H9 (cell line): ENCODE measurements at regions not wholly inside any gene's neighbourhood (a gene's known extent, or its start where the extent isn't known, plus 50 kb on each side); places are given as distances from the start of the nearest gene placed in this dataset.

ENCODE experiments used
- DNase-seq: peaks from one replicate; pipeline ENCODE4 v3.0.0-alpha.2; 2017
- H2AFZ ChIP-seq: one replicate; pipeline ENCODE4 v1.6.1; 2013; ENCODE audit warnings: mild to moderate bottlenecking, low read length, control low read depth, moderate library complexity
- H2AK5ac ChIP-seq: 2 replicates; pipeline ENCODE4 v1.6.1; 2013; ENCODE audit warnings: low read length, control low read depth, mixed read lengths; ENCODE audit not compliant: insufficient read length
- H2BK120ac ChIP-seq: one replicate; pipeline ENCODE4 v1.6.1; 2013; ENCODE audit warnings: low read depth, mild to moderate bottlenecking, low read length, control low read depth, inconsistent platforms; ENCODE audit not compliant: poor library complexity, severe bottlenecking
- H2BK12ac ChIP-seq: 2 replicates; pipeline ENCODE4 v1.6.1; 2013; ENCODE audit warnings: low read length, control low read depth, mixed read lengths, low read depth; ENCODE audit not compliant: insufficient read length
- H2BK15ac ChIP-seq: 2 replicates; pipeline ENCODE4 v1.6.1; 2013; ENCODE audit warnings: low read depth, low read length, control low read depth
- H2BK20ac ChIP-seq: one replicate; pipeline ENCODE4 v1.6.1; 2013; ENCODE audit warnings: low read depth, mild to moderate bottlenecking, low read length, control low read depth, inconsistent platforms; ENCODE audit not compliant: poor library complexity, severe bottlenecking
- H2BK5ac ChIP-seq: 2 replicates; pipeline ENCODE4 v1.6.1; 2013; ENCODE audit warnings: low read length, control low read depth, mixed read lengths; ENCODE audit not compliant: insufficient read length
- H3K14ac ChIP-seq: 2 replicates; pipeline ENCODE4 v1.6.1; 2013; ENCODE audit warnings: low read length, control low read depth; ENCODE audit not compliant: insufficient read depth
- H3K18ac ChIP-seq: 2 replicates; pipeline ENCODE4 v1.6.1; 2013; ENCODE audit warnings: low read depth, mild to moderate bottlenecking, mixed read lengths, low read length, control low read depth; ENCODE audit not compliant: insufficient read length
- H3K23ac ChIP-seq: 2 replicates; pipeline ENCODE4 v1.6.1; 2013; ENCODE audit warnings: low read length, control low read depth, mixed read lengths, low read depth; ENCODE audit not compliant: insufficient read length
- H3K23me2 ChIP-seq: 2 replicates; pipeline ENCODE4 v1.6.1; 2013; ENCODE audit warnings: low read depth, mild to moderate bottlenecking, mixed read lengths, low read length, control low read depth; ENCODE audit not compliant: insufficient read length, poor library complexity, severe bottlenecking
- H3K27ac ChIP-seq: 2 replicates; pipeline ENCODE4 v1.5.1; 2013; ENCODE audit warnings: low read length, control low read depth, mixed read lengths, low read depth; ENCODE audit not compliant: insufficient read length
- H3K27me3 ChIP-seq: 2 replicates; pipeline ENCODE4 v1.6.1; 2013; ENCODE audit warnings: low read length, control low read depth, inconsistent platforms; ENCODE audit not compliant: insufficient read depth
- H3K4ac ChIP-seq: 2 replicates; pipeline ENCODE4 v1.6.1; 2013; ENCODE audit warnings: low read depth, mild to moderate bottlenecking, control low read depth, inconsistent platforms, low read length, moderate library complexity
- H3K4me1 ChIP-seq: 2 replicates; pipeline ENCODE4 v1.6.1; 2013; ENCODE audit warnings: low read length, control low read depth, inconsistent platforms; ENCODE audit not compliant: insufficient read depth
- H3K4me2 ChIP-seq: 2 replicates; pipeline ENCODE4 v1.6.1; 2013; ENCODE audit warnings: low read length, control low read depth, mixed read lengths; ENCODE audit not compliant: insufficient read length, insufficient read depth
- H3K56ac ChIP-seq: 2 replicates; pipeline ENCODE4 v1.6.1; 2013; ENCODE audit warnings: low read depth, mild to moderate bottlenecking, mixed read lengths, low read length, control low read depth; ENCODE audit not compliant: insufficient read length
- H3K79me1 ChIP-seq: 2 replicates; pipeline ENCODE4 v1.6.1; 2013; ENCODE audit warnings: low read depth, mild to moderate bottlenecking, moderate library complexity, low read length, control low read depth, inconsistent platforms; ENCODE audit not compliant: insufficient read depth, poor library complexity, severe bottlenecking
- H3K79me2 ChIP-seq: 2 replicates; pipeline ENCODE4 v1.6.1; 2013; ENCODE audit warnings: low read length, control low read depth, inconsistent platforms; ENCODE audit not compliant: insufficient read depth
- H3K9ac ChIP-seq: 2 replicates; pipeline ENCODE4 v1.6.1; 2013; ENCODE audit warnings: low read length, control low read depth, mixed read lengths; ENCODE audit not compliant: insufficient read length; ENCODE audit errors: extremely low read depth
- H3K9me3 ChIP-seq: one replicate; pipeline ENCODE4 v1.6.1; 2013; ENCODE audit warnings: low read depth, low read length, inconsistent platforms; ENCODE audit not compliant: control insufficient read depth
- H3T11ph ChIP-seq: one replicate; pipeline ENCODE4 v1.6.1; 2013; ENCODE audit warnings: mild to moderate bottlenecking, low read length, control low read depth, inconsistent platforms
- H4K20me1 ChIP-seq: one replicate; pipeline ENCODE4 v1.6.1; 2013; ENCODE audit not compliant: control insufficient read depth, insufficient read length, insufficient read depth
- H4K5ac ChIP-seq: 2 replicates; pipeline ENCODE4 v1.6.1; 2013; ENCODE audit warnings: low read depth, mild to moderate bottlenecking, mixed read lengths, low read length, control low read depth; ENCODE audit not compliant: insufficient read length
- H4K8ac ChIP-seq: replicated peaks from 2 replicates; pipeline ENCODE4 v1.6.1; 2013; ENCODE audit warnings: low read length, control low read depth, mixed read lengths, low read depth; ENCODE audit not compliant: insufficient read length
- H4K91ac ChIP-seq: 2 replicates; pipeline ENCODE4 v1.6.1; 2013; ENCODE audit warnings: low read depth, mild to moderate bottlenecking, moderate library complexity, mixed read lengths, low read length, control low read depth; ENCODE audit not compliant: insufficient read length
- H3K27ac Mint-ChIP-seq, 3 experiments: 2 replicates in 2 of 3; 3 replicates in 1 of 3; pipeline ENCODE4 v1.8.0; 2020 to 2021; ENCODE audit warnings: mixed read lengths in 3 of 3, mild to moderate bottlenecking in 1 of 3, moderate library complexity in 1 of 3
- H3K27me3 Mint-ChIP-seq: 2 replicates; pipeline ENCODE4 v1.8.0; 2021; ENCODE audit warnings: low read depth, mild to moderate bottlenecking, moderate library complexity, mixed read lengths
- H3K36me3 Mint-ChIP-seq, 3 experiments: 2 replicates in 2 of 3; 3 replicates in 1 of 3; pipeline ENCODE4 v1.8.0; 2020 to 2021; ENCODE audit warnings: low read depth in 3 of 3, mixed read lengths in 3 of 3; ENCODE audit not compliant: insufficient read depth in 1 of 3
- H3K4me1 Mint-ChIP-seq, 2 experiments: 2 replicates each; pipeline ENCODE4 v1.8.0; 2020; ENCODE audit warnings: mixed read lengths in 2 of 2
- H3K4me3 Mint-ChIP-seq, 2 experiments: 2 replicates in 1 of 2; 3 replicates in 1 of 2; pipeline ENCODE4 v1.8.0; 2020 to 2021; ENCODE audit warnings: mild to moderate bottlenecking in 2 of 2, mixed read lengths in 2 of 2, moderate library complexity in 1 of 2
- H3K9me3 Mint-ChIP-seq, 2 experiments: 2 replicates in 1 of 2; 3 replicates in 1 of 2; pipeline ENCODE4 v1.8.0; 2020; ENCODE audit warnings: mild to moderate bottlenecking in 2 of 2, mixed read lengths in 2 of 2, moderate library complexity in 1 of 2
- CTCF ChIP-seq: fragments of 200-600 bp; sonication (generic); conservative IDR thresholded peaks from 3 replicates; pipeline ENCODE4 v1.8.0; 2021; ENCODE audit warnings: antibody characterized with exemption, mild to moderate bottlenecking
- WGBS: extraction: QIAGEN DNeasy Blood & Tissue Kit; methylation state at CpG from one replicate; pipeline ENCODE4 v1.1.7; 2013; ENCODE audit warnings: missing lambda C conversion rate, low lambda C conversion rate, mixed read lengths; ENCODE audit not compliant: insufficient read length; ENCODE audit errors: extremely low coverage; 5-methylcytosine and 5-hydroxymethylcytosine counted together

GRCh38 chr12:93183940-93184671, 193.6 kb upstream of the NUDT4 start:
- Histone ChIP-seq H3T11ph (no peak overlapping the region), H4K8ac (no peak overlapping the region), H2BK120ac (no peak overlapping the region), H4K20me1 (no peaks in the 10 kb centered on the region), H3K9ac (no peak overlapping the region), H3K27me3 (no peaks in the 10 kb centered on the region), H3K56ac (no peak overlapping the region), H3K4me1 (no peaks in the 10 kb centered on the region), H4K5ac (no peak overlapping the region), H2BK5ac (no peak overlapping the region), H4K91ac (no peak overlapping the region), H2BK15ac (no peak overlapping the region), H3K4ac (no peak overlapping the region), H3K23ac (no peak overlapping the region), H3K79me1 (no peaks in the 10 kb centered on the region), H2AFZ (no peak overlapping the region), H3K9me3 (no peaks in the 10 kb centered on the region), H2BK20ac (no peak overlapping the region), H2AK5ac (no peak overlapping the region), H3K14ac (no peak overlapping the region), H3K79me2 (no peaks in the 10 kb centered on the region), H3K18ac (no peak overlapping the region), H2BK12ac (no peak overlapping the region), H3K23me2 (no peaks in the 10 kb centered on the region), H3K27ac (no peak overlapping the region), H3K4me2 (no peak overlapping the region)
- H3K4me3 Mint-ChIP-seq, result no peak overlapping the region
- no CpG with 5 or more reads among the region's 5 CpGs for WGBS
- TF ChIP-seq CTCF, result no peak
- H3K4me1 Mint-ChIP-seq, result no peaks in the 10 kb centered on the region
- peaks cover 3 to 5% of the 10 kb centered on the region in 2 experiments; a peak in 2 of 5 replicates for H3K9me3 Mint-ChIP-seq
- DNase-seq, result no peak
- H3K27ac Mint-ChIP-seq, result no peak overlapping the region
- 0 out of 7 replicates have a peak, but pooled peaks cover 0 to 3% (median 0%) of the 10 kb centered on the region in 3 experiments for H3K36me3 Mint-ChIP-seq
- H3K27me3 Mint-ChIP-seq, result no peaks in the 10 kb centered on the region
